ENCODE measurements at regions not wholly inside any gene's neighbourhood (a gene's known extent, or its start where the extent isn't known, plus 50 kb on each side); places are given as distances from the start of the nearest gene placed in this dataset.
"Not testable (repeated sequence)": the region's sequence is repeated elsewhere in the genome, so short reads cannot be mapped to it uniquely, and the experiment has no call there.

DNA sequence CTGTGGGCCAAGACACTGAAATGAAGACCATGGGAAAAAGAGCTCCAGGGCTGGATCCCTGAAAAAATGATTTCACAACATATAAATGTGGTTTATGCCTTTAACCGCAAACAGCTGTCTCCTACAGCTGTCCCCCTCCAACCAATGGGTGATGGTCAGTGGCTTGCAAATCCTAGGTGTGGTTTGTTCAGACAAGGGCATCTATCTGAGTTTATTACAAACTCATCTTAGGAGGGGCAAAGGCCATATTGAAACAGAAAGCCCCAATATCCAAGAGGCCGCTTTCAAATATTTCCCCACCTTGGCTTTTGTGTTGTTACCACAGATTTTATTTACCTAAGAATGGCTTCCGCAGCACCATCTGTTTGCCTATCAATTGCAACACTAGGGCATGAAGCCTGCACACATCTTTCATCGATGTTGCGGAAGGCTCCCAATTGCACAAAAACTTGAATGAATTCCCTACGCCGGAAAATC lies 503.6 kb upstream of the AMELY start:
- no peak for DNase-seq (ENCODE audit: low read depth in 2 of 2)

GRCh38 chrY:7390056-7390455 lies 478.5 kb upstream of the AMELY start:
- DNase-seq (ENCODE audit: low read depth in 2 of 2), result no peak

DNA sequence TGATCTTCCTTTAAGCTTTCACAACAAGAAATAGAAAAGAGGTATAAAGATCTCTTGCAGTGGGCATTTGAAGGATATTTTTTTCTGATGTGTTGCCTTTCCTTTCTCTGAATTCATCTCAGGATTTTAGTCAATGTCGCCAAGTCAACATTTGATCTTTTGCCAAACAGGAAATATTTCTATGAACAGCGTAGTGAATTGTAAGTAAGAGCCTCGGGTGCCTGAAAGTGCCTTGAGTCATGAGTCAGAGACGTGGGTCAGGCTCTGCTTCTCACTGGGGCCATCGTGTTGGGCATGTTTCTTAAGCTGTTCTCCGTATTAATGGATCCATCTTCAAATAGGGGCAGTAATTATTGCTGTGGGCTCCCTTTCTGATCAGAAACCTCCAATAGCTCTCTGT lies 471.4 kb upstream of the AMELY start:
- DNase-seq (ENCODE audit: low read depth in 2 of 2), result no peak

GRCh38 chrY:7377091-7377490 lies 465.5 kb upstream of the AMELY start:
- DNase-seq (ENCODE audit: low read depth in 2 of 2), result no peak

DNA sequence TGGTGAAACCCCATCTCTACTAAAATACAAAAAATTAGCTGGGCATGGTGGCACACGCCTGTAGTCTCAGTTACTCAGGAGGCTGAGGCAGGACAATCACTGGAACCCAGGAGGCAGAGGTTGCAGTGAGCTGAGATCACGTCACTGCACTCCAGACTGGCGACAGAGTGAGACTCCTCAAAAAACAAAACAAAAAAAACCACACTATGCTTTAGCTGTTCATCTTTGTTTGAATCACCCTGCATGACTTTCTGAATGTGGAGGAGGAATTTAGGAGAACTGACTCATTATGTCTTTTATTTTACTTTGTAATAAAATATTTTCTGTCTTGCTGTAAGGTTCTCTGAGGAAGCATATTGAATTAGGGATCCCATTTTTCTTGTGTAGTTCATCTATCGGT lies 462.9 kb upstream of the AMELY start:
- DNase-seq (ENCODE audit: low read depth in 2 of 2), result not testable (repeated sequence)

GRCh38 chrY:7371953-7372352 lies 460.4 kb upstream of the AMELY start:
- not testable (repeated sequence) for DNase-seq (ENCODE audit: low read depth in 2 of 2)

- not testable (repeated sequence) for DNase-seq (ENCODE audit: low read depth in 2 of 2)
These were observed 459.5 kb upstream of the AMELY start for GRCh38 chrY:7371026-7371425.

GRCh38 chrY:7359520-7359919 lies 448.0 kb upstream of the AMELY start:
- no peak for DNase-seq (ENCODE audit: low read depth in 2 of 2)

GRCh38 chrY:7358103-7358752 lies 446.7 kb upstream of the AMELY start:
- no peak for DNase-seq (ENCODE audit: low read depth in 2 of 2)

DNA sequence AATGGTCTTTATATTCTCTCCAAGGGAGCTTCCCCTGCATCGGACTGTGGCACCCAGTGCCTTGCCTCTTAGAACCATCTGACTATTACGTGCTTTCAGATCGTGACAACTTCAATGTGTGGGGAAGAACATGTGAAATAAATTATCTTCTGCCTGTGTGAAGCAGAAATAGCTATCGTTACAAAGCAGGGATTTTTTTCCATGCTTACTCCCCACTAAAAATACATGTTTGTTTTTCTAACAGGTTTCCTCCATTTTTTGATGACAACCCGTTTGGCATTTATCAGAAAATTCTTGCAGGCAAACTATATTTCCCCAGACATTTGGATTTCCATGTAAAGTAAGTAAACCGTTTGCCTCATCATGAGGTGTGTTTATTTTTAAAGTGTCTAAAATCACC lies 444.3 kb upstream of the AMELY start:
- not testable (repeated sequence) for DNase-seq (ENCODE audit: low read depth in 2 of 2)

DNA sequence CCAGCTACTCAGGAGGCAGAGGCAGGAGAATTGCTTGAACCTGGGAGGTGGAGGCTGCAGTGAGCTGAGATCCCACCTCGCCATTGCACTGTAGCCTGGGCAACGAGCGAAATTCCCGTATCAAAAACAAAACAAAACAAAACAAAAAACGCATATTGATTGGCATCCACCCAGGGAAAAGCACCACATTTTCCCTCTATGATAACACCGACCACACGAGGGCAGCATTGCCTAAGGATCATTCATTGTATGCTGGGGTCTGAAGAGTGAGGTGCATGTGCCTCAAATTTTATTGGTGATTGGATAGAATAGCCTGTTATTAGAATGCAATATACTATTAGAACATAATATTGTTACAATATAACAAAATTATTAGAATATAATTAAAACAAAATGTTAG lies 433.1 kb upstream of the AMELY start:
- peak in 1 of 2 donors; percentile 21 for DNase-seq (ENCODE audit: low read depth in 2 of 2)

GRCh38 chrY:7343261-7343660 lies 431.7 kb upstream of the AMELY start:
- DNase-seq (ENCODE audit: low read depth in 2 of 2), result no peak

DNA sequence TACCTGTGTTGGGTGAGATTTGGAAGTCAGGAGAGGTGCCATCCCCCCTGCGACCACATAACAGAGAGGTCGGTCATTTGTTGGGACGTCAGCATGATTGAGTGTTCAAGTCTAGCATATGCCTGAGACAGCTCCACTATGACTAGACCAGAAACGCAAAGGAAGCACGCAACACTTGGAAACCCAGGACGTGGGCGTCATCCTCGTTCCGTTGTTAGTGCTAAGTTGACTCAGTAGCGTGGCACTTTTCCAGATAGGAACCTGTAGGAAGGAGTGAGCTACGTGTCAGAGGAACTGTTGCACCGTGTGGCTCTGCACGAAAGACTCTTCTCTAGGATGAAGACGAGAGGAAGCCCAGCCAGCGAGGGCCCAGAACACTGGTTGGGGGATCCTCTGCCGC lies 431.2 kb upstream of the AMELY start:
- DNase-seq (ENCODE audit: low read depth in 2 of 2), result not testable (repeated sequence)

GRCh38 chrY:7339391-7340087 lies 428.0 kb upstream of the AMELY start:
- DNase-seq (ENCODE audit: low read depth in 2 of 2), result no peak

- no peak for DNase-seq (ENCODE audit: low read depth in 2 of 2)
These were observed 424.7 kb upstream of the AMELY start for GRCh38 chrY:7336023-7336873.

GRCh38 chrY:7334449-7334848 lies 422.9 kb upstream of the AMELY start:
- no peak for DNase-seq (ENCODE audit: low read depth in 2 of 2)

- DNase-seq (ENCODE audit: low read depth in 2 of 2), result peak in 1 of 2 donors; percentile 26
These were observed 415.0 kb upstream of the AMELY start for GRCh38 chrY:7326296-7327246.

DNA sequence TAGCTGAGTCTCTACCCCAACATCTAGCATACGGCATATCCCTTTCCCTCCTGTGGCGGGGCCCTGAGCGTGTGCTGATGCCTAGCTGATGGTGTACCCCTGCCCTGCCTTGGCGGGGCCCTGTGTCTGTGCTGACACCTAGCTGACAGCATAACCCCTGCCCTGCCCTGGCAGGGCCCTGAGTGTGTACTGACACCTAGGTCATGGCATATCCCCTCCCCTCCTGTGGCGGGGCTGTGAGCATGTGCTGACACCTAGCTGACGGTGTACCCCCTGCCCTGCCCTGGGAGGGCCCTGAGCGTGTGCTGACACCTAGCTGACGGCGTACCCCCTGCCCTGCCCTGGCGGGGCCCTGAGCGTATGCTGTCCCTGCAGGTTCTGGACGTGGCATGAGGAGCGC lies 414.0 kb upstream of the AMELY start:
- no peak for DNase-seq (ENCODE audit: low read depth in 2 of 2)

- DNase-seq (ENCODE audit: low read depth in 2 of 2), result no peak
These were observed 409.2 kb upstream of the AMELY start for GRCh38 chrY:7320751-7321150.

DNA sequence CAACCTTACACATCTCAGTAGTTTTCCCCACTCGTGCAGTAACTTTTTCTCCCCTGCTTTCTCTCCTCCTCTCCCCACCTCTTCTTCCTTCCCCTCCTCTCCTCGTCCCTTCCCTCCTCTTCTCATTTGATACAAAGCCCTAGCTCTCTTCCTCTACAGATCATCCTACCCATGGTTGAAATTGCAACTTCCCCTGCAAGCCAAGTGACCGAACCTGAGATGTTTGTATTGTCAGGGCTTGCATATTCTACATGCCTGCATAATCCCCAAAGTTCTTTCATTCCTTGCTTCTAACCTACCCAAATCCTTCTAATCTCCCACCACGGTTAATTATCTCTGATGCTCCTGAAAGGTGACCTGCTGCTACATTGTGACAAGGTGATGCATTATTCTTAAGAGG lies 408.6 kb upstream of the AMELY start:
- not testable (repeated sequence) for DNase-seq (ENCODE audit: low read depth in 2 of 2)

DNA sequence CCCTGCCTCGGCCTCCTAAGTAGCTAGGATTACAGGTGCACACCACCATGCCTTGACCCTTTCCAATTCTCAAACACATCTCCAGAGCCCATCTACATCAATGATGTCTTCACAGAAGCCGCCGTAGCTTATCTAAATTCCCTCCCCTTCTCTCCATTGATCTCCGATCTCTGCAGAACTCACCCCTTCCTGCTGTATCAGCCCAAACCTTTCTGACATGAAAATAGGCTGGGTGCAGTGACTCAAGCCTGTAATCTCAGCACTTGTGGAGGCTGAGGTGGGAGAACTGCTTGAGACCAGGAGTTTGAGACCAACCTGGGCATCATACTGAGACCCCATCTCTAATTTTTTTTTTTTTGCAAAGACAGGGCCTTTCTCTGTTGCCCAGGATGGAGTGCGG lies 406.6 kb upstream of the AMELY start:
- no peak for DNase-seq (ENCODE audit: low read depth in 2 of 2)
